ENCODE measurements at regions not wholly inside any gene's neighbourhood (a gene's known extent, or its start where the extent isn't known, plus 50 kb on each side); places are given as distances from the start of the nearest gene placed in this dataset.

DNA sequence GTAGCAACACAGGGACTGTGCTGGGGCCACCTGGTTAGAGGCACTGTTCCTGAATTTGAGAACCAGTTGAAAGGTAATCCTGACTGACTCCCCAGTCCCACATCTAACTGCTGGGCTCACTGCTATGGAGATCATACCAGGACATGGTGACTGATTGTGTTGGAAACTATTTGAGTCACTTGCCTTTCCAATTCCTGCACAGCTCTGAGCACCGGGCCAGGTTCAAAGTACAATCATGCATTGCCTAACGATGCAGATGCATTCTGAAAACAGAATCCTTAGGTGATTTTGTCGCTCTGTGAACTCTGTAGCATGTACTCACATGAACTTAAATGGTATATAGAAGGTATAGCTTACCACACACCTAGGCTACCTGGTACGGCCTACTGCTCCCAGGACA, 215.3 kb downstream of the BMP7 start:
- Histone ChIP-seq H3K4me3 (replicated peaks in 1 of 2; ENCODE audit: low read depth in 1 of 2, low read length in 2 of 2) (no peak overlapping the region), H3K4me1 (ENCODE audit: control insufficient read depth in 1 of 2, insufficient read depth in 2 of 2, low read length in 2 of 2) (peaks cover 4 to 6% of the 10 kb centered on the region in 2 experiments; a peak in 2 of 4 replicates), H3K4me2 (ENCODE audit: low read length) (no peak overlapping the region), H2AFZ (ENCODE audit: low read depth, low read length, poor library complexity, severe bottlenecking) (no peak overlapping the region), H3K27ac (ENCODE audit: low read depth, low read length) (no peak overlapping the region), H3K9me2 (ENCODE audit: insufficient read depth) (no peaks in the 10 kb centered on the region; the same call in 1 of the 2 replicates), H3K36me3 (ENCODE audit: control insufficient read depth in 1 of 2, insufficient read depth in 2 of 2, low read length in 2 of 2) (no peaks in the 10 kb centered on the region), H4K20me1 (ENCODE audit: insufficient read depth) (no peaks in the 10 kb centered on the region), H3K27me3 (ENCODE audit: insufficient read depth, low read length) (no peaks in the 10 kb centered on the region), H3K79me2 (ENCODE audit: insufficient read depth, low read length) (no peaks in the 10 kb centered on the region), H3K9me3 (ENCODE audit: control insufficient read depth in 1 of 2, insufficient read depth in 1 of 2, low read depth in 1 of 2, low read length in 2 of 2) (no peaks in the 10 kb centered on the region), H3K9ac (ENCODE audit: low read length) (no peak overlapping the region)
- intact Hi-C loops (cut with micrococcal nuclease) = no loop called here
- ChIA-PET POLR2A (no interaction called here), RAD21 (ENCODE audit: low non-redundant PET in 1 of 2, low total read pairs in 2 of 2, uncharacterized antibody in 2 of 2, unreplicated experiment in 2 of 2) (no interaction called here), CTCF (interaction anchor here (1.1 to 1.9 kb wide), 3 partner anchors 8 to 501 kb away, joined by 4 read pairs; no protein-coding TSS in a partner anchor)
- BruUV-seq (replicated peaks) = no TSS peak
- TF ChIP-seq, protein P1, sequence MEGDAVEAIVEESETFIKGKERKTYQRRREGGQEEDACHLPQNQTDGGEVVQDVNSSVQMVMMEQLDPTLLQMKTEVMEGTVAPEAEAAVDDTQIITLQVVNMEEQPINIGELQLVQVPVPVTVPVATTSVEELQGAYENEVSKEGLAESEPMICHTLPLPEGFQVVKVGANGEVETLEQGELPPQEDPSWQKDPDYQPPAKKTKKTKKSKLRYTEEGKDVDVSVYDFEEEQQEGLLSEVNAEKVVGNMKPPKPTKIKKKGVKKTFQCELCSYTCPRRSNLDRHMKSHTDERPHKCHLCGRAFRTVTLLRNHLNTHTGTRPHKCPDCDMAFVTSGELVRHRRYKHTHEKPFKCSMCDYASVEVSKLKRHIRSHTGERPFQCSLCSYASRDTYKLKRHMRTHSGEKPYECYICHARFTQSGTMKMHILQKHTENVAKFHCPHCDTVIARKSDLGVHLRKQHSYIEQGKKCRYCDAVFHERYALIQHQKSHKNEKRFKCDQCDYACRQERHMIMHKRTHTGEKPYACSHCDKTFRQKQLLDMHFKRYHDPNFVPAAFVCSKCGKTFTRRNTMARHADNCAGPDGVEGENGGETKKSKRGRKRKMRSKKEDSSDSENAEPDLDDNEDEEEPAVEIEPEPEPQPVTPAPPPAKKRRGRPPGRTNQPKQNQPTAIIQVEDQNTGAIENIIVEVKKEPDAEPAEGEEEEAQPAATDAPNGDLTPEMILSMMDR (IDR thresholded peaks at IDR 0.05 in 2 of 3, conservative IDR thresholded peaks at IDR 0.05 in 1 of 3; ENCODE audit: borderline replicate concordance in 1 of 3, insufficient read depth in 1 of 3, low read depth in 2 of 3, low read length in 2 of 3) = no peak
- TF ChIP-seq POLR2AphosphoS5 (IDR thresholded peaks at IDR 0.05; ENCODE audit: low read depth, low read length) (no peak), SIN3A (IDR thresholded peaks at IDR 0.05; ENCODE audit: low read depth) (no peak), JUND (IDR thresholded peaks at IDR 0.05) (no peak), EGR1 (IDR thresholded peaks at IDR 0.05; ENCODE audit: low read depth) (no peak), CEBPB (IDR thresholded peaks at IDR 0.05; ENCODE audit: low read depth) (no peak), SP1 (IDR thresholded peaks at IDR 0.05; ENCODE audit: low read depth) (no peak), YY1 (IDR thresholded peaks at IDR 0.05; ENCODE audit: extremely low read depth, insufficient replicate concordance, low read depth, low read length) (no peak), ZFX (IDR thresholded peaks at IDR 0.05) (no peak), ELF1 (IDR thresholded peaks at IDR 0.05; ENCODE audit: borderline replicate concordance, low read depth) (no peak), SRF (IDR thresholded peaks at IDR 0.05; ENCODE audit: low read depth) (no peak), ZNF274 (IDR thresholded peaks at IDR 0.05; ENCODE audit: low read depth, low read length) (no peak)
- TF ChIP-seq, protein P2, sequence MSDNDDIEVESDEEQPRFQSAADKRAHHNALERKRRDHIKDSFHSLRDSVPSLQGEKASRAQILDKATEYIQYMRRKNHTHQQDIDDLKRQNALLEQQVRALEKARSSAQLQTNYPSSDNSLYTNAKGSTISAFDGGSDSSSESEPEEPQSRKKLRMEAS (IDR thresholded peaks at IDR 0.05) = no peak
- TF ChIP-seq, protein P3, sequence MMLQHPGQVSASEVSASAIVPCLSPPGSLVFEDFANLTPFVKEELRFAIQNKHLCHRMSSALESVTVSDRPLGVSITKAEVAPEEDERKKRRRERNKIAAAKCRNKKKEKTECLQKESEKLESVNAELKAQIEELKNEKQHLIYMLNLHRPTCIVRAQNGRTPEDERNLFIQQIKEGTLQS (IDR thresholded peaks at IDR 0.05) = no peak
- TF ChIP-seq, protein P4, sequence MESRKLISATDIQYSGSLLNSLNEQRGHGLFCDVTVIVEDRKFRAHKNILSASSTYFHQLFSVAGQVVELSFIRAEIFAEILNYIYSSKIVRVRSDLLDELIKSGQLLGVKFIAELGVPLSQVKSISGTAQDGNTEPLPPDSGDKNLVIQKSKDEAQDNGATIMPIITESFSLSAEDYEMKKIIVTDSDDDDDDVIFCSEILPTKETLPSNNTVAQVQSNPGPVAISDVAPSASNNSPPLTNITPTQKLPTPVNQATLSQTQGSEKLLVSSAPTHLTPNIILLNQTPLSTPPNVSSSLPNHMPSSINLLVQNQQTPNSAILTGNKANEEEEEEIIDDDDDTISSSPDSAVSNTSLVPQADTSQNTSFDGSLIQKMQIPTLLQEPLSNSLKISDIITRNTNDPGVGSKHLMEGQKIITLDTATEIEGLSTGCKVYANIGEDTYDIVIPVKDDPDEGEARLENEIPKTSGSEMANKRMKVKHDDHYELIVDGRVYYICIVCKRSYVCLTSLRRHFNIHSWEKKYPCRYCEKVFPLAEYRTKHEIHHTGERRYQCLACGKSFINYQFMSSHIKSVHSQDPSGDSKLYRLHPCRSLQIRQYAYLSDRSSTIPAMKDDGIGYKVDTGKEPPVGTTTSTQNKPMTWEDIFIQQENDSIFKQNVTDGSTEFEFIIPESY (IDR thresholded peaks at IDR 0.05; ENCODE audit: extremely low read depth, insufficient replicate concordance, low read length) = no peak
- ATAC-seq = no peak
- DNase-seq (ENCODE audit: low read depth, low spot score) = no peak
